Esophagus muscularis mucosa (tissue), 4 donors: ENCODE measurements at regions not wholly inside any gene's neighbourhood (a gene's known extent, or its start where the extent isn't known, plus 50 kb on each side); places are given as distances from the start of the nearest gene placed in this dataset.

Experiments used
- DNase-seq: peaks from one replicate; pipeline ENCODE4 v3.0.0-alpha.2; 2017; ENCODE audit errors: extremely low spot score
- H3K27ac ChIP-seq, 4 donors: fragments of 200-600 bp; sonication (generic); replicated peaks in 1 of 4; 1 replicate in 3 of 4; 2 replicates in 1 of 4; pipeline ENCODE4 v1.5.1; 2016 to 2019; ENCODE audit warnings: mild to moderate bottlenecking in 1 of 4
- H3K27me3 ChIP-seq, 4 donors: fragments of 200-600 bp; sonication (generic); one replicate each; pipeline versions ENCODE4 v1.5.1 to v1.6.0; 2016 to 2019
- H3K36me3 ChIP-seq, 4 donors: fragments of 200-600 bp; sonication (generic); one replicate each; pipeline ENCODE4 v1.5.1; 2016 to 2019
- H3K4me1 ChIP-seq, 4 donors: fragments of 200-600 bp; sonication (generic); one replicate each; pipeline ENCODE4 v1.5.1; 2016 to 2019
- H3K4me3 ChIP-seq, 4 donors: fragments of 200-600 bp; sonication (generic); 1 replicate in 2 of 4; 2 replicates in 2 of 4; pipeline ENCODE4 v1.5.1; 2016 to 2019; ENCODE audit warnings: mild to moderate bottlenecking in 4 of 4, moderate library complexity in 1 of 4
- H3K9me3 ChIP-seq, 4 donors: fragments of 200-600 bp; sonication (generic); 1 replicate in 3 of 4; 2 replicates in 1 of 4; pipeline ENCODE4 v1.5.1; 2016 to 2019
- CTCF ChIP-seq, 3 experiments: fragments of 200-600 bp in 2 of 3; fragments of 450-650 bp in 1 of 3; sonication (generic) in 2 of 3; IDR thresholded peaks; one replicate each; pipeline ENCODE4 v1.5.1; 2017 to 2019; ENCODE audit warnings: antibody characterized with exemption in 3 of 3, mild to moderate bottlenecking in 2 of 3, moderate library complexity in 1 of 3
- EP300 ChIP-seq: sonication (generic); formaldehyde crosslinking; IDR thresholded peaks from one replicate; pipeline ENCODE4 v1.6.1; 2017; ENCODE audit warnings: antibody characterized with exemption
- POLR2A ChIP-seq: fragments of 450-650 bp; IDR thresholded peaks from one replicate; pipeline ENCODE4 v1.6.1; 2017; ENCODE audit warnings: antibody characterized with exemption, moderate library complexity, mild to moderate bottlenecking, low read depth
- POLR2AphosphoS5 ChIP-seq, 2 donors: sonication (generic); formaldehyde crosslinking; IDR thresholded peaks; one replicate each; pipeline ENCODE4 v1.6.1; 2017; ENCODE audit warnings: antibody characterized with exemption in 2 of 2
- WGBS: methylation state at CpG from one replicate; pipeline ENCODE4 v1.1.5; 2018; 5-methylcytosine and 5-hydroxymethylcytosine counted together
- intact Hi-C: fragments of 100-400 bp; cut with DNase I; formaldehyde crosslinking; loops from one replicate; pipeline ENCODE4 v1.15.1; 2023

GRCh38 chr1:60740154-60740553 lies 342.2 kb upstream of the NFIA start:
- intact Hi-C loops = no loop called here
- H3K4me1 ChIP-seq = peaks cover 0 to 8% (median 3%) of the 10 kb centered on the region in 4 donors
- no peaks in the 10 kb centered on the region for H3K36me3 ChIP-seq
- DNase-seq = no peak
- H3K4me3 ChIP-seq = no peak overlapping the region
- TF ChIP-seq CTCF (IDR thresholded peaks at IDR 0.05) = no peak
- 54% methylated on average over 2 of the region's 2 CpGs for WGBS
- no peaks in the 10 kb centered on the region for H3K27me3 ChIP-seq
- no peaks in the 10 kb centered on the region for H3K9me3 ChIP-seq
- no peak overlapping the region for H3K27ac ChIP-seq

GRCh38 chr1:60739729-60740128 lies 342.6 kb upstream of the NFIA start:
- intact Hi-C loops = no loop called here
- no peaks in the 10 kb centered on the region for H3K36me3 ChIP-seq
- peaks cover 0 to 8% (median 3%) of the 10 kb centered on the region in 4 donors for H3K4me1 ChIP-seq
- DNase-seq = no peak
- H3K4me3 ChIP-seq = no peak overlapping the region
- no peaks in the 10 kb centered on the region for H3K9me3 ChIP-seq
- H3K27me3 ChIP-seq = no peaks in the 10 kb centered on the region
- TF ChIP-seq POLR2A = no peak
- no peak for TF ChIP-seq EP300
- no peak for TF ChIP-seq POLR2AphosphoS5 (IDR thresholded peaks at IDR 0.05)
- no peak for TF ChIP-seq CTCF (IDR thresholded peaks at IDR 0.05)
- H3K27ac ChIP-seq = no peak overlapping the region

- H3K4me3 ChIP-seq = no peak overlapping the region
- WGBS = 91% methylated on average over 3 of the region's 3 CpGs
- H3K9me3 ChIP-seq = no peaks in the 10 kb centered on the region
- no peaks in the 10 kb centered on the region for H3K27me3 ChIP-seq
- no peaks in the 10 kb centered on the region for H3K36me3 ChIP-seq
- TF ChIP-seq EP300 (no peak), CTCF (IDR thresholded peaks at IDR 0.05) (no peak), POLR2AphosphoS5 (IDR thresholded peaks at IDR 0.05) (no peak), POLR2A (no peak)
- no peak for DNase-seq
- no peaks in the 10 kb centered on the region for H3K4me1 ChIP-seq
- intact Hi-C loops = no loop called here
- H3K27ac ChIP-seq = no peak overlapping the region
These were observed 349.4 kb upstream of the NFIA start for GRCh38 chr1:60732977-60733401.

- intact Hi-C loops = no loop called here
- WGBS = 74% methylated on average over 1 of the region's 1 CpG
These were observed 351.0 kb upstream of the NFIA start for GRCh38 chr1:60731321-60731720.

More at GRCh38 chr1:60731321-60731720, 351.0 kb upstream of the NFIA start:
- Histone ChIP-seq H3K4me1 (peaks cover 0 to 8% (median 1%) of the 10 kb centered on the region in 4 donors), H3K36me3 (no peaks in the 10 kb centered on the region), H3K27me3 (no peaks in the 10 kb centered on the region), H3K27ac (no peak overlapping the region), H3K9me3 (no peaks in the 10 kb centered on the region), H3K4me3 (no peak overlapping the region)
- TF ChIP-seq CTCF (IDR thresholded peaks at IDR 0.05) = no peak
- no peak for TF ChIP-seq POLR2AphosphoS5 (IDR thresholded peaks at IDR 0.05)
- TF ChIP-seq POLR2A = no peak
- TF ChIP-seq EP300 = no peak
- no peak for DNase-seq
